Tibial artery (tissue), 4 donors: ENCODE measurements at regions not wholly inside any gene's neighbourhood (a gene's known extent, or its start where the extent isn't known, plus 50 kb on each side); places are given as distances from the start of the nearest gene placed in this dataset.

Experiments used
- DNase-seq, 2 donors: peaks; one replicate each; pipeline ENCODE4 v3.0.0-alpha.2; 2019
- H3K27ac ChIP-seq, 2 donors: fragments of 200-600 bp; sonication (generic) in 1 of 2; 1 replicate in 1 of 2; 2 replicates in 1 of 2; pipeline ENCODE4 v1.5.1; 2018 to 2019; ENCODE audit warnings: mild to moderate bottlenecking in 1 of 2
- H3K27me3 ChIP-seq, 2 donors: fragments of 200-600 bp; sonication (generic) in 1 of 2; one replicate each; pipeline versions ENCODE4 v1.5.1 to v1.6.0; 2016 to 2019
- H3K36me3 ChIP-seq, 3 donors: fragments of 200-600 bp; sonication (generic) in 2 of 3; one replicate each; pipeline ENCODE4 v1.5.1; 2016 to 2019; ENCODE audit warnings: mild to moderate bottlenecking in 2 of 3
- H3K4me1 ChIP-seq, 4 donors: fragments of 200-600 bp; sonication (generic) in 2 of 4; 1 replicate in 3 of 4; 2 replicates in 1 of 4; pipeline ENCODE4 v1.5.1; 2016 to 2019
- H3K4me3 ChIP-seq, 2 donors: fragments of 200-600 bp; sonication (generic) in 1 of 2; 1 replicate in 1 of 2; 2 replicates in 1 of 2; pipeline ENCODE4 v1.5.1; 2018 to 2019; ENCODE audit warnings: mild to moderate bottlenecking in 2 of 2
- H3K9me3 ChIP-seq, 3 donors: fragments of 200-600 bp; sonication (generic) in 1 of 3; one replicate each; pipeline ENCODE4 v1.5.1; 2016 to 2019
- CTCF ChIP-seq, 2 experiments: fragments of 200-600 bp in 1 of 2; fragments of 450-650 bp in 1 of 2; IDR thresholded peaks; one replicate each; pipeline ENCODE4 v1.5.1; 2017 to 2019; ENCODE audit warnings: antibody characterized with exemption in 2 of 2, mild to moderate bottlenecking in 1 of 2, moderate library complexity in 1 of 2
- intact Hi-C: fragments of 100-400 bp; cut with DNase I; formaldehyde crosslinking; loops from one replicate; pipeline ENCODE4 v1.15.0; 2023; ENCODE audit warnings: low total_unique reads

- Histone ChIP-seq H3K4me1 (peaks cover 0 to 9% (median 0%) of the 10 kb centered on the region in 4 donors), H3K27ac (no peak overlapping the region), H3K36me3 (no peaks in the 10 kb centered on the region), H3K9me3 (no peaks in the 10 kb centered on the region), H3K4me3 (no peak overlapping the region), H3K27me3 (no peaks in the 10 kb centered on the region)
- TF ChIP-seq CTCF (IDR thresholded peaks at IDR 0.05) = no peak
- intact Hi-C loops = no loop called here
- no peak for DNase-seq
These were observed 72.1 kb downstream of the TNFSF18 start for GRCh38 chr1:172978595-172978994.

- no peak for DNase-seq
- Histone ChIP-seq H3K4me1 (peaks cover 0 to 9% (median 0%) of the 10 kb centered on the region in 4 donors), H3K9me3 (no peaks in the 10 kb centered on the region), H3K36me3 (no peaks in the 10 kb centered on the region), H3K27me3 (no peaks in the 10 kb centered on the region), H3K27ac (no peak overlapping the region), H3K4me3 (no peak overlapping the region)
- intact Hi-C loops = no loop called here
- TF ChIP-seq CTCF (IDR thresholded peaks at IDR 0.05) = no peak
These were observed 70.9 kb downstream of the TNFSF18 start for GRCh38 chr1:172979828-172980227.

GRCh38 chr1:172980456-172980855 lies 70.3 kb downstream of the TNFSF18 start:
- Histone ChIP-seq H3K4me1 (peaks cover 0 to 9% (median 0%) of the 10 kb centered on the region in 4 donors), H3K4me3 (no peak overlapping the region), H3K9me3 (no peaks in the 10 kb centered on the region), H3K36me3 (no peaks in the 10 kb centered on the region), H3K27me3 (no peaks in the 10 kb centered on the region), H3K27ac (no peak overlapping the region)
- intact Hi-C loops = no loop called here
- no peak for TF ChIP-seq CTCF (IDR thresholded peaks at IDR 0.05)
- DNase-seq = no peak

- Histone ChIP-seq H3K27ac (no peak overlapping the region), H3K36me3 (no peaks in the 10 kb centered on the region), H3K27me3 (no peaks in the 10 kb centered on the region), H3K9me3 (no peaks in the 10 kb centered on the region), H3K4me1 (peaks cover 0 to 5% (median 0%) of the 10 kb centered on the region in 4 donors), H3K4me3 (no peak overlapping the region)
- intact Hi-C loops = no loop called here
- no peak for TF ChIP-seq CTCF (IDR thresholded peaks at IDR 0.05)
- no peak for DNase-seq
These were observed 69.8 kb downstream of the TNFSF18 start for GRCh38 chr1:172980971-172981370.
